PFSK-1 (cell line): ENCODE measurements at regions not wholly inside any gene's neighbourhood (a gene's known extent, or its start where the extent isn't known, plus 50 kb on each side); places are given as distances from the start of the nearest gene placed in this dataset.

ENCODE experiments used
- FOXP2 ChIP-seq: optimal IDR thresholded peaks from 2 replicates; pipeline ENCODE3; 2011; ENCODE audit warnings: borderline replicate concordance, control low read depth, inconsistent platforms; ENCODE audit not compliant: insufficient read depth; ENCODE audit errors: extremely low read length, extremely low read depth
- POLR2AphosphoS5 ChIP-seq: IDR thresholded peaks from 2 replicates; pipeline ENCODE4 v1.6.1; 2012; ENCODE audit warnings: low read depth, mild to moderate bottlenecking, control low read depth, low read length, moderate library complexity
- REST ChIP-seq, 2 experiments: IDR thresholded peaks; 2 replicates each; pipeline versions ENCODE4 v1.6.1 to v1.8.0; 2011 to 2012; ENCODE audit warnings: low read depth in 2 of 2, low read length in 2 of 2, control low read depth in 1 of 2, inconsistent platforms in 1 of 2, mild to moderate bottlenecking in 1 of 2, moderate library complexity in 1 of 2; ENCODE audit not compliant: insufficient read depth in 1 of 2
- SIN3A ChIP-seq: IDR thresholded peaks from 2 replicates; pipeline ENCODE4 v1.6.1; 2012; ENCODE audit warnings: mild to moderate bottlenecking, low read length, moderate library complexity, borderline replicate concordance; ENCODE audit not compliant: insufficient read depth
- TAF1 ChIP-seq: IDR thresholded peaks from 2 replicates; pipeline ENCODE4 v1.6.1; 2012; ENCODE audit warnings: low read length, control low read depth, borderline replicate concordance; ENCODE audit not compliant: insufficient read depth

GRCh38 chr12:128131955-128132354 lies 135.0 kb upstream of the TMEM132C start:
- TF ChIP-seq REST (IDR thresholded peaks at IDR 0.05; ENCODE audit: insufficient read depth in 1 of 2, low read depth in 2 of 2, low read length in 2 of 2) (no peak), TAF1 (no peak), SIN3A (no peak), POLR2AphosphoS5 (no peak), FOXP2 (no peak)

- TF ChIP-seq SIN3A (no peak), TAF1 (no peak), FOXP2 (no peak), REST (IDR thresholded peaks at IDR 0.05; ENCODE audit: insufficient read depth in 1 of 2, low read depth in 2 of 2, low read length in 2 of 2) (no peak), POLR2AphosphoS5 (no peak)
Observed at GRCh38 chr12:128133321-128134073, 133.5 kb upstream of the TMEM132C start.

- TF ChIP-seq FOXP2: no peak
- no peak for TF ChIP-seq REST (IDR thresholded peaks at IDR 0.05; ENCODE audit: insufficient read depth in 1 of 2, low read depth in 2 of 2, low read length in 2 of 2)
- TF ChIP-seq TAF1: no peak
- TF ChIP-seq SIN3A: no peak
- no peak for TF ChIP-seq POLR2AphosphoS5
Observed at GRCh38 chr12:128137140-128137539, 129.8 kb upstream of the TMEM132C start.

- TF ChIP-seq REST (IDR thresholded peaks at IDR 0.05; ENCODE audit: insufficient read depth in 1 of 2, low read depth in 2 of 2, low read length in 2 of 2) (no peak), SIN3A (no peak), FOXP2 (no peak), TAF1 (no peak), POLR2AphosphoS5 (no peak)
Observed at GRCh38 chr12:128138125-128138524, 128.8 kb upstream of the TMEM132C start.
